ENCODE measurements at regions not wholly inside any gene's neighbourhood (a gene's known extent, or its start where the extent isn't known, plus 50 kb on each side); places are given as distances from the start of the nearest gene placed in this dataset.

GRCh38 chr9:29437526-29437925 lies 1864.2 kb upstream of the C9orf72 start:
- no peaks in the 10 kb centered on the region for H3K9me3 ChIP-seq (ENCODE audit: control insufficient read depth, low read depth, low read length)
- no peak overlapping the region for H3K27ac ChIP-seq (ENCODE audit: control insufficient read depth, insufficient read depth, low read length)
- no peak overlapping the region for H2AFZ ChIP-seq (ENCODE audit: control insufficient read depth, low read length)
- TF ChIP-seq EZH2 (IDR thresholded peaks at IDR 0.05; ENCODE audit: low read length) (no peak), CTCF (optimal IDR thresholded peaks at IDR 0.05 in 1 of 3, IDR thresholded peaks at IDR 0.05 in 1 of 3, conservative IDR thresholded peaks at IDR 0.05 in 1 of 3; ENCODE audit: extremely low read depth in 1 of 3, insufficient read depth in 2 of 3, low read length in 3 of 3) (no peak)
- H3K4me1 ChIP-seq (ENCODE audit: control insufficient read depth, extremely low read depth, insufficient read depth, low read length) = no peaks in the 10 kb centered on the region
- H3K4me2 ChIP-seq (ENCODE audit: control insufficient read depth, extremely low read depth, insufficient read depth, low read depth, low read length) = no peak overlapping the region
- no peaks in the 10 kb centered on the region for H3K9me1 ChIP-seq (ENCODE audit: control insufficient read depth, extremely low read depth, insufficient read depth, low read length)
- H3K79me2 ChIP-seq (ENCODE audit: control insufficient read depth, insufficient read depth, low read length) = no peaks in the 10 kb centered on the region
- H3K36me3 ChIP-seq (ENCODE audit: control insufficient read depth in 2 of 2, extremely low read depth in 1 of 2, insufficient read depth in 2 of 2, low read length in 2 of 2) = no peaks in the 10 kb centered on the region
- no peaks in the 10 kb centered on the region for H3K27me3 ChIP-seq (ENCODE audit: control insufficient read depth, extremely low read depth, insufficient read depth, low read length)
- H4K20me1 ChIP-seq (ENCODE audit: control insufficient read depth, extremely low read depth, insufficient read depth, low read length) = no peaks in the 10 kb centered on the region
- dilution Hi-C loops (cut with MboI; ENCODE audit: extremely low pct_ligation_motif_present, low sequenced_read_pairs) = no loop called here
- FAIRE-seq (no peak), DNase-seq (ENCODE audit: low read depth, low spot score) (no peak)
- H3K4me3 ChIP-seq (ENCODE audit: control insufficient read depth in 2 of 3, extremely low read depth in 1 of 3, insufficient read depth in 2 of 3, low read depth in 1 of 3, low read length in 3 of 3) = no peak overlapping the region
- H3K9ac ChIP-seq (ENCODE audit: control insufficient read depth, extremely low read depth, insufficient read depth, low read length) = no peak overlapping the region

GRCh38 chr9:29439961-29440360 lies 1866.7 kb upstream of the C9orf72 start:
- no peaks in the 10 kb centered on the region for H3K9me1 ChIP-seq (ENCODE audit: control insufficient read depth, extremely low read depth, insufficient read depth, low read length)
- no peak overlapping the region for H2AFZ ChIP-seq (ENCODE audit: control insufficient read depth, low read length)
- no peaks in the 10 kb centered on the region for H3K9me3 ChIP-seq (ENCODE audit: control insufficient read depth, low read depth, low read length)
- no peak for TF ChIP-seq CTCF (optimal IDR thresholded peaks at IDR 0.05 in 1 of 3, IDR thresholded peaks at IDR 0.05 in 1 of 3, conservative IDR thresholded peaks at IDR 0.05 in 1 of 3; ENCODE audit: extremely low read depth in 1 of 3, insufficient read depth in 2 of 3, low read length in 3 of 3)
- no peak for TF ChIP-seq EZH2 (IDR thresholded peaks at IDR 0.05; ENCODE audit: low read length)
- no peak overlapping the region for H3K4me2 ChIP-seq (ENCODE audit: control insufficient read depth, extremely low read depth, insufficient read depth, low read depth, low read length)
- no peaks in the 10 kb centered on the region for H4K20me1 ChIP-seq (ENCODE audit: control insufficient read depth, extremely low read depth, insufficient read depth, low read length)
- DNase-seq (ENCODE audit: low read depth, low spot score) (no peak), FAIRE-seq (no peak)
- no peak overlapping the region for H3K27ac ChIP-seq (ENCODE audit: control insufficient read depth, insufficient read depth, low read length)
- no peaks in the 10 kb centered on the region for H3K27me3 ChIP-seq (ENCODE audit: control insufficient read depth, extremely low read depth, insufficient read depth, low read length)
- no peaks in the 10 kb centered on the region for H3K79me2 ChIP-seq (ENCODE audit: control insufficient read depth, insufficient read depth, low read length)
- H3K36me3 ChIP-seq (ENCODE audit: control insufficient read depth in 2 of 2, extremely low read depth in 1 of 2, insufficient read depth in 2 of 2, low read length in 2 of 2) = no peaks in the 10 kb centered on the region
- no peak overlapping the region for H3K9ac ChIP-seq (ENCODE audit: control insufficient read depth, extremely low read depth, insufficient read depth, low read length)
- dilution Hi-C loops (cut with MboI; ENCODE audit: extremely low pct_ligation_motif_present, low sequenced_read_pairs) = no loop called here
- H3K4me1 ChIP-seq (ENCODE audit: control insufficient read depth, extremely low read depth, insufficient read depth, low read length) = no peaks in the 10 kb centered on the region
- no peak overlapping the region for H3K4me3 ChIP-seq (ENCODE audit: control insufficient read depth in 2 of 3, extremely low read depth in 1 of 3, insufficient read depth in 2 of 3, low read depth in 1 of 3, low read length in 3 of 3)

All from keratinocyte (primary cell).